SK-N-SH treated with all-trans-retinoic acid at 6 μM for 48 hours (cell line): ENCODE measurements at regions not wholly inside any gene's neighbourhood (a gene's known extent, or its start where the extent isn't known, plus 50 kb on each side); places are given as distances from the start of the nearest gene placed in this dataset.

ENCODE experiments used
- ATAC-seq: fragments of 200-7000 bp; cut with Tn5 transposase; 3 replicates; pipeline ENCODE4 v1.9.1; 2020; ENCODE audit warnings: mild to moderate bottlenecking, moderate library complexity
- ARNTL ChIP-seq: fragments of 450-650 bp; formaldehyde crosslinking; IDR thresholded peaks from 2 replicates; pipeline ENCODE4 v1.5.0; 2020; ENCODE audit warnings: low read depth, mild to moderate bottlenecking, moderate library complexity, borderline replicate concordance
- BACH2 ChIP-seq: fragments of 250-450 bp; sonication (Bioruptor Pico); IDR thresholded peaks from 2 replicates; pipeline ENCODE4 v1.9.0; 2021; ENCODE audit warnings: mild to moderate bottlenecking, borderline replicate concordance
- CREB5 ChIP-seq: fragments of 250-450 bp; sonication (Bioruptor Pico); IDR thresholded peaks from 2 replicates; pipeline ENCODE4 v1.5.1; 2020; ENCODE audit warnings: low read depth, mild to moderate bottlenecking, moderate library complexity
- CSDC2 ChIP-seq: fragments of 250-450 bp; sonication (Bioruptor Pico); IDR thresholded peaks from 2 replicates; pipeline ENCODE4 v1.5.0; 2020; ENCODE audit warnings: mild to moderate bottlenecking, moderate library complexity
- CSRNP3 ChIP-seq: fragments of 250-450 bp; sonication (Bioruptor Pico); IDR thresholded peaks from 2 replicates; pipeline ENCODE4 v1.5.1; 2021; ENCODE audit warnings: mild to moderate bottlenecking, moderate library complexity
- ESRRG ChIP-seq: fragments of 250-450 bp; sonication (Bioruptor Pico); IDR thresholded peaks from 2 replicates; pipeline ENCODE4 v1.6.1; 2021; ENCODE audit warnings: mild to moderate bottlenecking
- GLIS3 ChIP-seq: fragments of 250-450 bp; sonication (Bioruptor Pico); IDR thresholded peaks from 2 replicates; pipeline ENCODE4 v1.5.0; 2020; ENCODE audit warnings: mild to moderate bottlenecking, moderate library complexity
- ISL1 ChIP-seq: fragments of 250-450 bp; sonication (Bioruptor Pico); IDR thresholded peaks from 2 replicates; pipeline ENCODE4 v2.1.2; 2022; ENCODE audit warnings: mild to moderate bottlenecking, moderate library complexity
- OSR1 ChIP-seq: fragments of 250-450 bp; sonication (Bioruptor Pico); IDR thresholded peaks from 2 replicates; pipeline ENCODE4 v1.8.0; 2022; ENCODE audit warnings: moderate library complexity, mild to moderate bottlenecking, inconsistent platforms
- PATZ1 ChIP-seq: fragments of 250-450 bp; sonication (Bioruptor Pico); IDR thresholded peaks from 2 replicates; pipeline ENCODE4 v1.8.0; 2020; ENCODE audit warnings: mild to moderate bottlenecking, moderate library complexity, borderline replicate concordance
- POU6F1 ChIP-seq: fragments of 250-450 bp; sonication (Bioruptor Pico); IDR thresholded peaks from 2 replicates; pipeline ENCODE4 v1.8.0; 2021; ENCODE audit warnings: low read depth, mild to moderate bottlenecking, moderate library complexity, borderline replicate concordance
- PPARA ChIP-seq: fragments of 250-450 bp; sonication (Bioruptor Pico); IDR thresholded peaks from 2 replicates; pipeline ENCODE4 v1.5.0; 2020; ENCODE audit warnings: mild to moderate bottlenecking, borderline replicate concordance
- RARB ChIP-seq: fragments of 250-450 bp; sonication (Bioruptor Pico); IDR thresholded peaks from 2 replicates; pipeline ENCODE4 v1.8.0; 2021; ENCODE audit warnings: mild to moderate bottlenecking, moderate library complexity
- SNAI2 ChIP-seq: fragments of 250-450 bp; sonication (Bioruptor Pico); IDR thresholded peaks from 2 replicates; pipeline ENCODE4 v1.5.0; 2020; ENCODE audit warnings: mild to moderate bottlenecking, moderate library complexity
- TCF4 ChIP-seq: fragments of 250-450 bp; sonication (Bioruptor Pico); IDR thresholded peaks from 2 replicates; pipeline ENCODE4 v1.8.0; 2021; ENCODE audit warnings: mild to moderate bottlenecking, moderate library complexity, borderline replicate concordance
- TOX ChIP-seq: fragments of 250-450 bp; sonication (Bioruptor Pico); IDR thresholded peaks from 2 replicates; pipeline ENCODE4 v1.8.0; 2021; ENCODE audit warnings: mild to moderate bottlenecking, moderate library complexity, borderline replicate concordance
- TSHZ2 ChIP-seq: fragments of 250-450 bp; sonication (Bioruptor Pico); IDR thresholded peaks from 2 replicates; pipeline ENCODE4 v1.5.0; 2020; ENCODE audit warnings: mild to moderate bottlenecking, moderate library complexity
- ZC3H10 ChIP-seq: fragments of 250-450 bp; sonication (Bioruptor Pico); IDR thresholded peaks from 2 replicates; pipeline ENCODE4 v1.5.1; 2021; ENCODE audit warnings: mild to moderate bottlenecking, moderate library complexity
- ZFP3 ChIP-seq: fragments of 250-450 bp; sonication (Bioruptor Pico); IDR thresholded peaks from 2 replicates; pipeline ENCODE4 v1.5.0; 2020; ENCODE audit warnings: mild to moderate bottlenecking, moderate library complexity
- ZFP30 ChIP-seq: fragments of 450-650 bp; formaldehyde crosslinking; IDR thresholded peaks from 2 replicates; pipeline ENCODE4 v1.5.0; 2022; ENCODE audit warnings: mild to moderate bottlenecking, moderate library complexity
- ZNF565 ChIP-seq: fragments of 450-650 bp; formaldehyde crosslinking; conservative IDR thresholded peaks from 2 replicates; pipeline ENCODE4 v1.5.0; 2020; ENCODE audit warnings: low read depth, mild to moderate bottlenecking, moderate library complexity
- ZNF70 ChIP-seq: fragments of 450-650 bp; formaldehyde crosslinking; IDR thresholded peaks from 2 replicates; pipeline ENCODE4 v1.5.0; 2020; ENCODE audit warnings: mild to moderate bottlenecking, moderate library complexity
- ZNF8 ChIP-seq: fragments of 450-650 bp; formaldehyde crosslinking; IDR thresholded peaks from 2 replicates; pipeline ENCODE4 v1.5.0; 2020; ENCODE audit warnings: mild to moderate bottlenecking, moderate library complexity

- no peak for TF ChIP-seq CSDC2
- TF ChIP-seq ISL1, result no peak
- TF ChIP-seq SNAI2 (CRISPR knock-in tag), result no peak
- TF ChIP-seq TOX (CRISPR knock-in tag), result no peak
- no peak for TF ChIP-seq BACH2 (CRISPR knock-in tag)
- no peak for TF ChIP-seq OSR1 (CRISPR knock-in tag)
- no peak for TF ChIP-seq ZNF565
- no peak for TF ChIP-seq ARNTL (CRISPR knock-in tag)
- no peak for TF ChIP-seq ZFP3
- TF ChIP-seq PPARA, result no peak
- no peak for TF ChIP-seq ESRRG
- TF ChIP-seq RARB, result no peak
- no peak for TF ChIP-seq GLIS3 (CRISPR knock-in tag)
- TF ChIP-seq TCF4 (CRISPR knock-in tag), result no peak
- TF ChIP-seq ZNF70 (CRISPR knock-in tag), result no peak
- no peak for TF ChIP-seq CREB5 (CRISPR knock-in tag)
- TF ChIP-seq, all 23 proteins: peak for 0
- ATAC-seq, result no peak
These were observed 355.0 kb downstream of the UQCRFS1 start for GRCh38 chr19:28857967-28858366.

GRCh38 chr19:28855216-28855615, 357.7 kb downstream of the UQCRFS1 start:
- no peak for TF ChIP-seq ZFP30 (CRISPR knock-in tag)
- no peak for TF ChIP-seq TOX (CRISPR knock-in tag)
- TF ChIP-seq CREB5 (CRISPR knock-in tag), result no peak
- no peak for TF ChIP-seq ZNF565
- TF ChIP-seq POU6F1 (CRISPR knock-in tag), result no peak
- TF ChIP-seq ISL1, result no peak
- TF ChIP-seq PPARA, result no peak
- TF ChIP-seq ARNTL (CRISPR knock-in tag), result no peak
- no peak for TF ChIP-seq SNAI2 (CRISPR knock-in tag)
- TF ChIP-seq TCF4 (CRISPR knock-in tag), result no peak
- no peak for TF ChIP-seq BACH2 (CRISPR knock-in tag)
- TF ChIP-seq OSR1 (CRISPR knock-in tag), result no peak
- no peak for ATAC-seq

GRCh38 chr19:28847468-28847867, 365.5 kb downstream of the UQCRFS1 start:
- no peak for TF ChIP-seq RARB
- no peak for TF ChIP-seq ZNF565
- no peak for TF ChIP-seq POU6F1 (CRISPR knock-in tag)
- no peak for TF ChIP-seq ZFP3
- TF ChIP-seq ZNF8, result no peak
- no peak for TF ChIP-seq ZC3H10 (CRISPR knock-in tag)
- no peak for TF ChIP-seq PPARA
- no peak for TF ChIP-seq ZFP30 (CRISPR knock-in tag)
- TF ChIP-seq BACH2 (CRISPR knock-in tag), result no peak
- no peak for TF ChIP-seq OSR1 (CRISPR knock-in tag)
- no peak for TF ChIP-seq CSDC2
- no peak for TF ChIP-seq ZNF70 (CRISPR knock-in tag)
- no peak for TF ChIP-seq TOX (CRISPR knock-in tag)
- TF ChIP-seq TCF4 (CRISPR knock-in tag), result no peak
- TF ChIP-seq TSHZ2 (CRISPR knock-in tag), result no peak
- TF ChIP-seq CSRNP3 (CRISPR knock-in tag), result no peak
- TF ChIP-seq SNAI2 (CRISPR knock-in tag), result no peak
- no peak for TF ChIP-seq GLIS3 (CRISPR knock-in tag)
- TF ChIP-seq ARNTL (CRISPR knock-in tag), result no peak
- no peak for TF ChIP-seq PATZ1 (CRISPR knock-in tag)
- ATAC-seq, result no peak; the same call in 2 of the 3 replicates
